ENCODE measurements at regions not wholly inside any gene's neighbourhood (a gene's known extent, or its start where the extent isn't known, plus 50 kb on each side); places are given as distances from the start of the nearest gene placed in this dataset.

- TF ChIP-seq CTCF (conservative IDR thresholded peaks at IDR 0.05; ENCODE audit: low read depth, low read length) (no peak), EZH2 (IDR thresholded peaks at IDR 0.05; ENCODE audit: borderline replicate concordance, low read depth, low read length, poor library complexity, severe bottlenecking) (no peak)
These were observed 116.1 kb downstream of the TUSC1 start for GRCh38 chr9:25562101-25562500.

Data from A673 (cell line).